Right hindlimb (tissue), 1 donor: ENCODE measurements at regions not wholly inside any gene's neighbourhood (a gene's known extent, or its start where the extent isn't known, plus 50 kb on each side); places are given as distances from the start of the nearest gene placed in this dataset.
A peak's percentile ranks its signal among the peaks of the same experiment; 100 is the strongest.

ENCODE experiments used
- DNase-seq: peaks from one replicate; pipeline ENCODE4 v3.0.0-alpha.2; 2018

GRCh38 chr10:21317902-21318301 lies 207.6 kb downstream of the SKIDA1 start:
- peak; percentile 45 for DNase-seq

- peak; percentile 65 for DNase-seq
These were observed 209.7 kb downstream of the SKIDA1 start for GRCh38 chr10:21315645-21316220.

- no peak for DNase-seq
These were observed 210.4 kb downstream of the SKIDA1 start for GRCh38 chr10:21314906-21315644.

- no peak for DNase-seq
These were observed 211.3 kb downstream of the SKIDA1 start for GRCh38 chr10:21314111-21314626.

- no peak for DNase-seq
These were observed 211.8 kb downstream of the SKIDA1 start for GRCh38 chr10:21313691-21314090.

GRCh38 chr10:21311426-21311825 lies 214.1 kb downstream of the SKIDA1 start:
- DNase-seq = no peak

GRCh38 chr10:21309427-21309826 lies 216.1 kb downstream of the SKIDA1 start:
- DNase-seq = no peak

- DNase-seq = no peak
These were observed 216.5 kb downstream of the SKIDA1 start for GRCh38 chr10:21308946-21309345.

GRCh38 chr10:21308018-21308417 lies 217.5 kb downstream of the SKIDA1 start:
- no peak for DNase-seq

GRCh38 chr10:21304608-21305007 lies 220.9 kb downstream of the SKIDA1 start:
- DNase-seq = no peak

GRCh38 chr10:21304198-21304597 lies 221.3 kb downstream of the SKIDA1 start:
- no peak for DNase-seq

- no peak for DNase-seq
These were observed 224.9 kb downstream of the SKIDA1 start for GRCh38 chr10:21300551-21300950.

- DNase-seq = no peak
These were observed 226.2 kb downstream of the SKIDA1 start for GRCh38 chr10:21299330-21299729.

GRCh38 chr10:21298701-21299100 lies 226.8 kb downstream of the SKIDA1 start:
- no peak for DNase-seq

GRCh38 chr10:21297603-21298383 lies 227.7 kb downstream of the SKIDA1 start:
- DNase-seq = no peak

- no peak for DNase-seq
These were observed 228.7 kb downstream of the SKIDA1 start for GRCh38 chr10:21296575-21297355.

GRCh38 chr10:21293518-21294356 lies 231.7 kb downstream of the SKIDA1 start:
- no peak for DNase-seq

- DNase-seq = peak; percentile 90
These were observed 232.5 kb downstream of the SKIDA1 start for GRCh38 chr10:21292763-21293517.

GRCh38 chr10:21290499-21291160 lies 234.9 kb downstream of the SKIDA1 start:
- DNase-seq = no peak

GRCh38 chr10:21289961-21290360 lies 235.5 kb downstream of the SKIDA1 start:
- DNase-seq = no peak

- no peak for DNase-seq
These were observed 236.2 kb downstream of the SKIDA1 start for GRCh38 chr10:21289271-21289670.
